NCI-H526 (cell line): ENCODE measurements at regions not wholly inside any gene's neighbourhood (a gene's known extent, or its start where the extent isn't known, plus 50 kb on each side); places are given as distances from the start of the nearest gene placed in this dataset.
A peak's percentile ranks its signal among the peaks of the same experiment; 100 is the strongest.

Source experiments
- DNase-seq, 2 experiments: peaks; one replicate each; lab custom pipeline; 2025; lab: John Stamatoyannopoulos, UW

DNA sequence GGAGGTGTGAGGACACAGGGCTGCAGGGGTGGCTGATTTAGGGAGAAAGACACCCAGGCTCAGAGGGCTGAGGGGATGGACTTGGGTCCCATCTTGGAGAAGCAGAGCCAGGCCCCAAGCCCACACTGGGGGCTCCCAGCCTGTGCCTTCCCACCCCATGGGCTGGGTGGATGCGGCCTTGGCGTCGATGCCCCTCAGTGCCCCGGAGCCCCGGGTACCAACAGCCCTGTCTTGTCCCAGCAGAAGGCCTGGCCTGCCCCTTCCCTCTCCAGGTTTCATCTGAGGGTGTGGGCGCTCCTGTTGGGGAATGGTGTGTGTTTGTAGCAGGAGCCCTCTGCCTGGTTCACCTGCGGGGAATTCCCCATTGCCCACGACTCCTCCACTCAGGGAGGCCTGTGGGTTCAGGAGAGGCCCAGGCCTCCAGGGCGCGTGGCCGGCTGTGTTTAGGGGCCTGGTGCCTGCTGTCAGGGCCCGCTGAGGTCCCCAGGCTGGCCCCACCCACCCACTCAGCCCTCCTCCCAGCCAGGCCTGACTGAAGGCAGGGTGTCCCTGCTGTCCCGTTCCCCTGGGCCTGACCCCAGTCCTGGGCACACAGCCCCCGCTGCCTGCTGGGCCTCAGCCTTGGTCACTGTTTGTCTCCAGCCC lies 51.1 kb upstream of the BEGAIN start:
- no peak for DNase-seq

DNA sequence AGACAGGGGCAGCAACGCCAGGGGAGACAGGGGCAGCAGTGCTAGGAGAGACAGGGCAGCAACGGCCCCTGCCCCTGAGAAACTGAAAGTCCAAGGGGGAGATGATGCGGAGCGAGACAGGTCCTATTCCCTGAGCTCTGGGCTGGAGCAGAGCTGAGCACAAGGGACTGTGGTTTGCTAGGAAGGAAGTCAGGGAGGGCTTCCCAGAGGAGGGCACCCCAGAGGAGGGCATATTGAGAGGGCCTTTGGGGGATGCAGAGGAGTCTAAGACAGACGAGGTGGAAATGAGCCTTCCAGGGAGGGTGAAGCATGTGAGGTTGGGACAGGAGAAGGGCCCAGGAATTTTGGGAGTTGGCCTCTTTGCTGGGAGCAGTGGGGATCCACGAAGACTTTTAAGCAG lies 52.1 kb upstream of the BEGAIN start:
- DNase-seq = no peak

DNA sequence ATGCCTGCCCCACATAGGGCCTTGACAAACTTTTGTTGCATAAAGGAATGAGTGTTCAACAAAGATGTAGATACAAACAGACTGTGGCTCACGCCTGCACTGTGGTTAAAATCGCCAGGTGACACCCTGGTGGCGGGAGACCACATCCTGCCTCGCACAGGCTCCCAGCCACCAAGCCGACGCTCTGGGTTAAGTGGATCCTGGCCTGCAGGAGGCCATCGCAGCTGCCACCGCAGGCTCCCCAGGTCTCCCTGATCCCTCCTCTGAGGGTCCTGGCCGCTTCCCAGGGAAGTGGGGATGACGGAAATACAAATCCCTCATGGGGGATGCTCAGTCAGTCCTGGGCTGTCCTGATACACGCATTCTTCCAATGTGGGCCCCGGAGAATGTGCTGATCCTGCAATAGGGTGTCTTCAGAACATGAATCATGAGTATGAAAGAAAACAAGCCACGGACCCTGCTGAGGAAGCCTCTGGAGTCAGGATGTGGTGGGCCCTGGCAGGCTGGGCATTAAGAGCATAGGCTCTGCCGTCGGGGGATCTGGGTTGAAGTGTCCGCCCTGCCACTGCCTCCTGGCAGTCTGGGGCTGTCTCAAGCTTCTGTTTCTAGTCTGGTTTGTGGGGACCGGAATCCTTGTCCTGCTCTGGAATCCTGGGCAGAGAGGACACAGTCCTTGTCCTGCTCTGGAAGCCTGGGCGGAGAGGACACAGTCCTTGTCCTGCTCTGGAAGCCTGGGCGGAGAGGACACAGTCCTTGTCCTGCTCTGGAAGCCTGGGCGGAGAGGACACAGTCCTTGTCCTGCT lies 53.5 kb upstream of the BEGAIN start:
- DNase-seq = no peak

DNA sequence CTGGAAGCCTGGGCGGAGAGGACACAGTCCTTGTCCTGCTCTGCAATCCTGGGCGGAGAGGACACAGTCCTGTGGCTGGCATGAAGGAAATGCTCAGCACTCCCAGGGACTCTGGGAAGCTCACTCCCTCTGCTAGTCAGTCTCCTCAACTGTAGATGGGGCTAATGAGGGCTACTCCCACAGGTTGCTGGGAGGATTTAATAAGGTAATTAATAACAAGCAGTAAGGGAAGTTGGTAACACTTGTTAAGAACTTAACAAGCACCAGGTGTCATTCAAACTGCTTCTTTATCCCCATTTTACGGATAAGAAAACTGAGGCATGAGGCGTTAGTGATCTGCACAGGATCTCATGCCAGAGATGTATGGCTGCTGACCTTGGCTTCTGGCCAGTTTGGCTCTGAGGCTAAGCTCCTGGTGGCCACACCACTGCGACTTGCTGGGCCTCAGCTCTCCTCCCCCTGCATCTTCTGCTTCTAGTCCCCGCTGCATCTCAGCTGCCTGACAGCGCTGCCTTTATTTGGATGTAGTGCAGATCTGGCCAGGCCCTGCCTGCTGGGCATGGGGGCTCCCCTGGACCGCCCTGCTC lies 54.1 kb upstream of the BEGAIN start:
- no peak for DNase-seq

DNA sequence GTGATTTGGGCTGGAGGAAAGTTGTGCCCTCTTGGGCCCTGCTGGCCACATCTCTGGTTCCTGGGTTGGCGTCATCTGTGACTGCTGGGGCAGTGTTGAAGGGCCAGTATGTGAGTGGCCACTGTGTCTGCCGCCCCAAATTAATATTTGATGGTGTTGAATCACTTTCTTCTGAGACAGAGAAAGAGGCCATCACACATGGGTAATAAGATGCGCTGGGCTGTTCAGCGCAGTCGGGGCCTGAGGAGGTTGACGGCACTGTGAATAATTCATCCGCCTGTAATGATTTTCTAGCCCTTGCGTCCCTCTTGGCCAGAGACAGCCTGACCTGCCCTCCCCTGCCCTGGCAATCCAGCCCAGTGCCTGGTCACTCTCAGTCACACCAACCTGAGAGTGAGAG lies 56.2 kb upstream of the BEGAIN start:
- DNase-seq = no peak

DNA sequence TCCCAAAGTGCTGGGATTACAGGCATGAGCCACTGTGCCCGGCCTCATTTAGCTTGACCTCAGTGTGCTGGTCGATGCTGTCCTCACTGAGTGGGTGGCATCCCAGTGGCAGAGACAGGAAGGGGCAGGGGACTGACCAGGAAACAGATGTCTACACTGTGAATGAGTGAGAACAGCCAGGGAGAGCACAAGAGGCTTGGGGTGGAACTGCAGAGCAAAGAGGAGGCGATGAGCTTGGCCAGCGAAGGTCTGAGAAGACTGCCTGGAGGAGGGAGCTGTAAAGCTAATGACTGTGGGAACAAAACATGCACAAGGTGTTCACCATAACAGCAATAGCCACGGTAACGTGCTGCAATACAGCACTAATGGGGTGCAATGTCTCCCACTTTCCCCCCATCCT lies 57.2 kb upstream of the BEGAIN start:
- DNase-seq = no peak

DNA sequence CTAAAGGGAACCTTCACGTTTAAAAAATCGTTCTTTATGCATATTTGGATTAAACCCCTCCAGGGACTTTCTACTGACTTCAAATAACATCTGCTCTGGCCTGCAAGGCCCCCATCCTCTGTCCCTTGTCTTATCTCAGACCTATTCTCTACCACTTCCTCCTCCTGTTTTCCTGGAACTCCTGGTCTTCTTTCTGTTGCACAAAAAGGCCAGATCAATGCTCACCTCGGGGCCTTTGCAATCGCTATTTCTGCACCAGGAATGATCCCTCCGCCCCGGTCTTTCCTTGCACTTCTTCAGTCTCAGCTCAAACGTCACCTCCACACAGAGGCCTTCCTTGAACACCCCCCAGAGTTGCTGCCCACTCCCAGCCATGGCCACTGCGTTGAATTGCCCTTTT lies 57.6 kb upstream of the BEGAIN start:
- DNase-seq = no peak

DNA sequence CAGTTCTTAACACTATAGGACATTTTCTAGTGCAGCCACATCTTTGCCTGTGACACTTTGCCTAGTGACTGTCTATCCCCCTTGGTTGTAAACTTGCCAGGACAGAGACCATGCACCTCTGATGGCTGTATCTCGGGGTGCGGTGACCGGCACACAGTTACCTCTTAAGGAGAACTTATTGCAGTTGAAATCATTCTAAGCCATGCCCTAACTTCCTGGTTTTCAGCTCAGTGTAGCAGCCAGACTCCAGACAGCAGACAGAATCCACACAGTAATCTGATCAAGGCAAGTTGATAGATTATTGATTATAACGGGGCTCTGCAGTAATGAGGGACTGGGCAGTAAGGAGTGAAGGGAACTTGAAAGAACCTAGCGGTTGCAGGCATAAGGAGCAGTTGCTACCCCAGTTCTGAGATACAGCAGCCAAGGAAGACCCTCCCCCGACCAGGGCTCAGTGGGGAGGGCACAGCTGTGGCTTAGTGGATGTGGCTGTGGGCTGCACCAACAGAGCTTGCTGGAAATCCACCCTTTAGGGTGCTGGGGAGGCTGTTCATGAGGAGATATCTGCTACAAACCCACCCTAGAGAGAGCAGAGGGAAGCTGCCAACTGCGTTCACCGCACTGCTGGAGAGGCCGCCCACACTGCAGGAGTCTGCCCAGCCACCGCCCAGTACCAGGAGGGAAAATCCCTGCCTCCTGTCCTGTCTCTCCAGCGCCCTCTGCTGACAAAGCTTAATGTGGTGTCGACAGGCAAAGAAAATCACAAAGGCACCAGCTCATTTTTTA lies 58.2 kb upstream of the BEGAIN start:
- peak; percentile 60 to 92 for DNase-seq

DNA sequence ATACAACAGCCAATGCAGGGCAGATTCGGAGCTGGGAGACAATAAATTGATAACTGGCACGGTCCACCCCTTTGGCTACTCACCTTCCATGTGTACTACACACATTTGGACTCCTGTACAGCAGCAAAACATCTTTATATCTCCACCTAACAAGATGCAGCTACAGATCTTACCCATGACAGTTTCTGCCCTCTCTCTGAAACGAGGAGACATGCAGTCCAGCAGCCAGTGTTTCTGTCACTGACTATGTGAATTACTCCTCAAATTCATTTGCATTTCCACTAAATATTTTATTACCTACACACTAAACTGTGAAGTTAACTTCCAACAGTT lies 58.7 kb upstream of the BEGAIN start:
- DNase-seq = no peak

DNA sequence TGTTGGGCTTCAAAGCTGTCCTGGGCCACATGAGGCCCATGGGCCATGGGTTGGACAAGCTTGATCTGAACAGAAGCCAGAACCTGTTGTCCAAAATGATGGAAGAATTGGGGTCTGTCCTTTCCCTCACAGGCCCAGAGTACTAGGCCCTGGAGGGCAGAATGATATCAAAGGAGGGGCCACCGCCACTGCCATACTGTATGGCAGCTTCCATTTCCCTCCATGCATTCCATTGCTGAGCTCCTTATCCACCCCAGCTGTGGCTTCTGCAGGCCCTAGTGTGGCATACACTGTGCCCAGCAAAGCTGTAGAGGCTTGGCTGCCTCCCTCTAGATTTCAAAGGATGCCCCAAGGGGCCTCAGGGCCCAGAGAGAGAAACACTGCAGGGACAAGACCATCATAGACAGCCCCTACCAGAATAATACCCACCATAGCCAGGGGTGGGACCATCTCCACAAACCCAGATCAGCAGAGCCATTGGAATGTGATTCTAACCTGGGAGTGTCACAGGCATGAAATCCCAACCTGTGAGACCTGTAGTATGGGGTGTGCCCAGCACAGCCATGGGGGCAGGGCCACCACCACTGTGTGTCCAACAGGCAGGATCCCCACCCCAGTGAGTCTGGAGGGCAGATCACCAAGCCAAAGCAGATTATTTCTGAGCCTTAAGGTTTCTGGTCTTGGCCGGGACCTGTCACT lies 61.4 kb upstream of the BEGAIN start:
- DNase-seq = no peak

DNA sequence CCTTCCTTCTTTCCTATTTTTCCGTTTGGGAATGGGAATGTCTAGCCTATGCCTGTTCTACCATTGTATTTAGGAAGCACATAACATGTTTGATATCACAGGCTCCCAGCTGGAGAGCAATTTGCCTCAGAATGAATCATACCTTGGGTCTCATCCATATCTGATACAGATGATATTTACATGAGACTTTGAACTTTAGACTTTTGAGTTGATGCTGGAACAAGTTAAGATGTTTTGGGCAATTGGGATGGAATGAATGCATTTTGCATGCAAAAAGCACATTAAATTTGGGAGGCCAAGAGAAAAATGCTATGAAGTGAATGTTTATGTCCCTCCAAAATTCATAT lies 61.9 kb upstream of the BEGAIN start:
- no peak for DNase-seq

DNA sequence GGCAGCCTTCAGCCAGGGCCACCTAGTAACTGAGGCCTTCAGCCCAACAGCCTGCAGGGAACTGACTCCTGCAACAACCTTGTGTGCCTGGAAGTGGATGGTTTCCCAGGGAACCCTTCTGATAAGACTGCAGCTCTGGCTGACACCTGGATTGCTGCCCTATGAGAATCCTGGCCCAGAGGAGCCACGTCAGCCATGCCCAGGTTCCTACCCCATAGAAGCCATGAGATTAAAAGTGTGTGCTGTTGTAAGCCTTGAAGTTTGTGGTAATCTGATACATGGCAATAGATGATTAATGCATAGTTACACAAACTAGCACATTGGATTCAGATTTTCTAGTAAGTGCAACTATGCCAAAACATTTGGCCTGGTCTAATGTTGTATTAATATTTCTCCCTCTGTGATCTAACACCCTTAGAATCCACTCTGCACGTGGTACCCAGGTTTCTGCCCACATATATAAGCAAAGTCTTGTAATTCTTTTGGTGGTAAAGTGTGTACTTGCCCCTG lies 64.8 kb upstream of the BEGAIN start:
- no peak for DNase-seq

DNA sequence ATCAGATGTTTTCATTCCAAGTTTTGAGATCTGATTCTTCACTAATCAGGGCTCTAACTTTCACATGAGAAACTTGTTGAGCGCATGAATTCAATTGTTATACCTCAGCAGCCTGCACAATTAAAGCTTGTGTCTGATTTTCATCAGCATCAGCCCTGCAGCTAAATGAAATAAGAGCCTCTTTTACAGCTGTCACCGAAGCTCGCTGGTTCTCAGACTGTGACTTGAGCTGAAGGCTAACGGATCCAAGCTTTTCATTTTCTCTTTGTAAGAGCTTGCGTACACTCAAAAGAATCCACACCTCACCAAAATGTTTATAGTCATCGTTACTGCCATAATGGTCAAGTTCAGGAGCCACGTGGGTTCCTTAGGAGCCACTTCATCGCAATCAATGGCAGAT lies 65.5 kb upstream of the BEGAIN start:
- peak in 1 of 2 experiments; percentile 15 for DNase-seq

DNA sequence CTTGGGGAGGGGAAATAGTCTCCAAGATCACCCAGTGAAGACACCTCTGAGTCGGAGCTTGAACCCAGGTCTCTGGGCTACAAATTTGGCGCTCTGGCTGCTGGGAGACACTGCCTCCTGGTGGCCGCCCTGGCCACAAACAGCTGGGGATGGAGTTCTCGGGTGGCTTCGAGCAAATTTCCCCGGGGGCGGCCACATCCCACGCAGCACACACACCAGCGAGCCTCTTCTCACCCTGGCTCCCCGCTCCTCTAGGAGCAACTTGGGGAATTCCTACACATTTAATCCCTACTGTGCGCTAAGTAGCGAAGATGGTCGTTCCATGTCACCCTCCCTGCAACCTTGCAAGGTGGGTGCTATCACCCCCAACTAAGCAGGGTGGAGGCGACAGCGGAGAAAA lies 66.2 kb upstream of the BEGAIN start:
- DNase-seq = peak in 1 of 2 experiments; percentile 32

DNA sequence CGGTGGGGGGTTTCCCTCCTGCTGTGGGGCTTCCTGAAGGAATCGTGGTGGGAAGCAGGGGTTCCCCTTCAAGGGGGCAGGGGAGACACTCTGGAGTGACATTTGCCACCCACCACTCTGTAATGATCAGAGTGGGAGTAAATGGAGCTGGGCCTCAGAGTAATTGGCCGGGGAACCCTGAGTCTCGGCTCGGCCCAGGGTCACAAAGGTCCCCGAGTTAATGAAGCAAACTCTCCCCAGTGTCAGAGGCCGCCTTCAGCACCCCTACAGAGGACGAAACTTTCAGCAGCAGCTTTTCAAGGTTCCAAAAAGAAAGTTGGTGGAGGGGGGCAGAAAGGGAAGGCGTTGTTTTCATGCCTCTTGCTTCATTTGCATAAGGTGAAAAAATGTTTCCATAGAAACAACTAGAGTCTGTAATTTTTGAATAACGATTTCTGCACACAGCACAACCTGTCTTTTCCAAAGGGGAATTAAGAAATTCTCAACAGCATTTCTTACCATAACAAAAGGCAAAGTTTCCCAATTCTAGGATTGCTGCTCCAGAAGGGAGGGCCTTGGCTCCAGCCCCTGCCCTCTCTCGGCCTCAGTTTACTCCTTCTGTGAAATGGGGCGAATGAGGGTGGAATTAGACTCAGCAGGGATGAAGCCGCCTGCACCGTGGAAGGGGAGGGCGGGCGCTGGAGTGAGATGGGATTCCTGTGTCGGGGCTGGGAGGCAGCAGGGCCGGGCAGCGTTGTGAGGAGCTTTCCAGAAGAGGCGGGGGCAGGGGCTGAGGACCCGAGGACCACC lies 67.0 kb upstream of the BEGAIN start:
- peak; percentile 51 to 60 for DNase-seq

DNA sequence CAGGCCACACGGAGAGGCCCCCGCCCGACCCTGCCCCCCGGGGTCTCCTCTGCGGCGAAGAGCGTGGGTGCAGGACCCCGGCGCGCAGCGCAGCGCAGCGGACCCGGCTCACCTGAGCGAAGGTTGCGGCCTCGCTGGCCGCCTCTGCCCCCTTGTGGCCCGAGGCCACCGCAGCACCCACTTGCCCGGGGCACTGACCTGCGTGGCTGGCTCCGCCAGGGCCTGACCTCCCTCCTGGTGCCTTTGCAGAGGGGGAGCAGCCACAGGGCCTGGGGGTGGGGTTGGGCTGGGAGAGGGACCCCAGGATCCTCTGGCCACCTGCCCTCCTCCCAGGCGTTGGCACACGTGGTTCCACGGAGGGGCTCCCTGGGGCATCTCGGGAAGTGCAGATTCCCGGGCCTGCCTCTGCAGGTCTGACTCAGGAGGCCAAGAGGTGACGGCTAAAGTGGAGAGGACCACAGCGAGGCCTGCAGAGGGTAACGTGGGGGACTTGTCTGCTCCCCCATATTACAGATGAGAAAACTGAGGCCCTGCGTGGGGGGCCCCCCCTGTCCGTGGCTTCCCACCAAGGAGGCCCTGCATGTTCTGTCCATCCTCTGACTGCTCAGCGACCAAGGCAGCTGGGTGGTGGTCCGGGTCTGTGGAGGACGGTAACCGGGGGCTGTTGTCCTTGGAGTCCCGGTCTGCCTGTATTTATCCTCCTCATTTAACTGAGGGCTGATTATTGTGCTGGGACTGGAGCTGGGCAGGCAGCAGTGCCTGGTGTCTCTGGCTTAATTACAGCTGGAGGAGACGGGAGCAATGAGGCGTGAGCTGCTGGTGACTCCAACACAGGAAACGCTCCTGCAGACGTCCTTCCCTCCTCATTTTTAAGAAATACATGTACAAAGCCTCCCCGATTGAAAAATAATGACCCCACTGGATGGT lies 67.9 kb upstream of the BEGAIN start:
- peak; percentile 39 to 78 for DNase-seq

DNA sequence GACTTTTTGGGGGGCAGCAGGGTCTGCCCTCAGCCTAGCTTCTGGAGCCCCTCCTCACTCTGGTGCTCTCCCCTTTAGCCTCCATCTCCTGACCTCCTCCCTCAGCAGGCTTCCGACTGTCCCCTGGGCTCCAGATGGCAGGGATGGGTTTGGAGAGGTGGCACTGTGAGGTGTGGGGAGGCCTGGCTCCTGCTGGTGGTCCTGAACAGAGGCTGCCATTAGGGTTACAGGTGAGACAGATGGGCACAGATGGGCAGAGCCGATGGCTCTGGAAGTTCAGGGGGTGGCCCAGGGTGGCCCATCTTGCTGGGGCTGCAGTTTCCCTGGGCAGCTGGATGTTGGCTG lies 68.5 kb upstream of the BEGAIN start:
- no peak for DNase-seq

DNA sequence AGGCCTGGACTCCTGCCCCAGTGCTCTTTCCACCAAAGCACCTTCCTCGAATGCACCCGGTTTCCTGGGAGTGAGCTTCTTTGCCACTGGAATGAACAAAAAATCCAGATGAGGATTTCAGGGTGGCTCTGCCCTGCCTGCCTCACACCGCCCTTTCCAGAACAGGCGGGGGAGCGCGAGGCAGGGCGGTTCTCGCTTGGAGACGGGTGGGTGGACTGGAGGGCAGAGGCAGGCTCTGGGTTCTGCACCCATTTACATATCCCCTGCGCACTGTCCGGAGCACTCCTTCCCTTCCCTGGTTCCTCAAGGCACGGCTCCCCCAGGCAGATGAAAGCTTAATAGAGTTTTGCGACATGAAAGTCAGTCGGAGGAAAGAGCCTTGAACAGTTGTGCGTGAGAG lies 69.7 kb upstream of the DLK1 start:
- no peak for DNase-seq

DNA sequence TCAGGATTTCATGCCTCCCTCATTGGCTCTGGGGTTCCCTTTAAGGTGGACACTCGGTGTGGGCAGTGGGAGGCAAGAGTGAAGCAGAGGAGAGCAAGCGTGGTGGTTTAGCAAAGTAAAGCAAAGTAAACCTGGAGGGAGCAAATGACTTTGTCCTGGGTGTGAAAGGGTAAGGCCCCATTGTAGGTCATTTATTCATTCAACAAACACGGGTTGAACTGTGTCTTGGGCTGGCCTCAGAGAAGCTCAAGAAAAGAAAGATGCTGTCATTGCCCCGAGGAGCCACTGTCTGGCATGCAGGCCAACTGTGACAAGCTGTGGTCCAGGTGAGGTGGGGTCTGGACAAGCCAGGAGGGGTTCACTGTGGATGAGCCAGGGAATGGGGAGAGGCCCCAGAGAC lies 68.9 kb upstream of the DLK1 start:
- DNase-seq = no peak

DNA sequence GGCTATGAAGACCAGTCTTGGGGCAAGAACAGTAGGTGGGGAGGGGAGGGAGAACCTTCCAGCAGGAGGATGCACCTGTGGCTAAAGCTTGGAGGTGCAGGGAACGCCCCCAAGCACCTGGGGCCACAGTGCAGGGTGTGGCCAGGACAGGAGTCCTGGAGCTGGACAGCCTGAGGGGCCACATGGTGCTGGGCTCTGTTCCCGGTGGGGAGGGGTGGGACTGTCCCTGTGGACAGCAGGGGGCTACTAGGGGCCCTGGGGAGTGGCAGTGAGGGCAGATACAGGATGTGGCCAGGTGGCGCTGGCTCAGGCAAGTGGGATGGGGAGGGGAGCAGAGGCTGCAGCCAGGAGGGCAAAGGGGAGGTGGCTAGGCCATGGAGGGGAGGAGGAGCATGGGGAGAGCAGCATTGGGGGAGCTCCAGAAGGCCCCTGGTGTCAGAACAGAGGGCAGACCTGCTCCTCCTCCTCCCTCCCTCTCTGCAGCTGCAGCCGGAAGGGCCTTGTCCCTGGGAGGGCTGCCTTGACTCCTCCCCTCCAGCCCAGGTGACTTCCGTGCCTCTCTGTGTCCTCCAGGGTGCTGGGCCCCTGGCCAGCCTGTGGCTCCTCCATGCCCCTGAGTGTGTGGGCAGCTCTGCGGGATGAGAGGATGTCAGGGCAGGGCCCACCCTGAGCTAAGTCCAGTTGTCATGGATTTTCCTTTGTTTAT lies 68.4 kb upstream of the DLK1 start:
- DNase-seq = peak in 1 of 2 experiments; percentile 26
